ENCODE measurements at regions not wholly inside any gene's neighbourhood (a gene's known extent, or its start where the extent isn't known, plus 50 kb on each side); places are given as distances from the start of the nearest gene placed in this dataset.

- H3K4me3 ChIP-seq: no peak overlapping the region
- 85 to 90% methylated on average over 1 of the region's 1 CpG for WGBS, 2 donors
- H3K4me1 ChIP-seq: no peaks in the 10 kb centered on the region
- H3K9me3 ChIP-seq: no peaks in the 10 kb centered on the region
- no peak for ATAC-seq
- no peak for DNase-seq
- intact Hi-C loops (cut with DNase I): no loop called here
- no peak overlapping the region for H3K27ac ChIP-seq
- no peak for TF ChIP-seq CTCF (IDR thresholded peaks at IDR 0.05)
- H3K27me3 ChIP-seq: no peaks in the 10 kb centered on the region
- no peaks in the 10 kb centered on the region for H3K36me3 ChIP-seq
- FAIRE-seq: no peak
Observed at GRCh38 chr9:115286411-115286810, 168.5 kb upstream of the TNC start.

- TF ChIP-seq CTCF (IDR thresholded peaks at IDR 0.05): no peak
- H3K4me1 ChIP-seq: peaks cover 0 to 5% (median 0%) of the 10 kb centered on the region in 3 donors
- WGBS, 2 donors: 81 to 95% methylated on average over 1 of the region's 1 CpG
- H3K27ac ChIP-seq: no peak overlapping the region
- H3K36me3 ChIP-seq: no peaks in the 10 kb centered on the region
- DNase-seq: no peak
- no peak for FAIRE-seq
- H3K27me3 ChIP-seq: no peaks in the 10 kb centered on the region
- intact Hi-C loops (cut with DNase I): no loop called here
- no peak for ATAC-seq
- no peaks in the 10 kb centered on the region for H3K9me3 ChIP-seq
- H3K4me3 ChIP-seq: no peak overlapping the region
Observed at GRCh38 chr9:115289757-115290208, 171.8 kb upstream of the TNC start.

DNA sequence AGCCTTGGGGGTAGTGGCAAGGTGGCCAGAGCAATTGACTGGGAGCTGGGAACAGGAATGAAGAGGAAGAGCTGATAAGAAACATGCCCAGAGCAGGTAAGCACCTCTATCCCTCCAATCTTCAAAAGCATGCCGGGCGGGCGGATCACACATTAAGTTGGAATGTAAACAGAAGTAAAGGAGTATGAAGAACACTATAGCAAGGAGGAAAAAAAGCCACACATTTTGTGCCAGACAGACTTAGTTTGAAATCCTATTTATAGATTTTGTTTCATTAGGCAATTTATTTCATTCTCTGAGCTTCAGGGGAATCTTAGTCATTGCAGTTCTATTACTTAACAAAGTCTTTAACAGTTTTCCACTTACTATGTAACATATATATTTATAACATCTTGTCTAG is 173.9 kb upstream of the TNC start:
- peak in 2 of 4 donors; percentile 22 to 23 for ATAC-seq
- WGBS, 2 donors: 21 to 51% methylated on average over 3 of the region's 3 CpGs
- Histone ChIP-seq H3K36me3 (no peaks in the 10 kb centered on the region), H3K4me1 (peaks cover 0 to 5% (median 0%) of the 10 kb centered on the region in 3 donors), H3K27me3 (no peaks in the 10 kb centered on the region), H3K27ac (no peak overlapping the region), H3K4me3 (no peak overlapping the region), H3K9me3 (no peaks in the 10 kb centered on the region)
- intact Hi-C loops (cut with DNase I): no loop called here
- no peak for TF ChIP-seq CTCF (IDR thresholded peaks at IDR 0.05)
- no peak for FAIRE-seq
- DNase-seq: no peak

DNA sequence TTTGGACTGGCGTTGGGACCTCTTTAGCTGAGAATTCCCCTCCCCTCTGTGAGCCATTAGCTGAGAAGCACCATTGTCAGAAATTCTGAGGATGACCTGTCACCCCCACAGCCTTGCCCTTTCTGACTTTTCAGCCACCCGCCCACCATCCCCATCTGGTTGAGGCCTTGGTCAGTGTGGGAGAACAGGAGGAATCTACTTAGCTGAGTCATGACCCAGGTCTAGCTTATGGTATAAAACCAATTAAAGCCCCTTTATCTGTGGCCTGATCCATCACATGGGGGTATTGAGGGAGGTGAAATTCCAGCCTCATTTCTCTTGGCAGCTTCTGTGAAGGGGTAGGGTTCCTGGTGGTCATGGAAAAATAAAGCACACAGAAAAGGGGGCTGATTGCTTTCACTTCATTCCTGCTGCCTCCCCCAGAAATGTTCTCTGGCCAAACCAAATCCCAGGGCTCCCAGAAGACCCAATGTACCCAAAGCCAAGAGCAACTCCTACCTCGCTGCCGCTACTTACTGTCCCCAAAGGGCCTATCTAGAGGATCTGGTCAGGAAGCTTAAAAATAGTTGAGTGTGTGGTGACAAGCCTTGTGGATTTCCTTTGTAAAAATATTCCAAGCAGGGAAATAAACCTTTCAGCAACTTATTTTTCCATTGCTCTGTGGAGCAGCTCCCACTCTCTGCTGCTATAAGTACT is 174.8 kb upstream of the TNC start:
- ATAC-seq (peak in 1 of 4 donors; percentile 43), DNase-seq (no peak), FAIRE-seq (no peak)
- no peaks in the 10 kb centered on the region for H3K27me3 ChIP-seq
- no peak for TF ChIP-seq CTCF (IDR thresholded peaks at IDR 0.05)
- WGBS, 2 donors: 52 to 61% methylated on average over 4 of the region's 4 CpGs
- H3K4me3 ChIP-seq: no peak overlapping the region
- H3K9me3 ChIP-seq: no peaks in the 10 kb centered on the region
- peaks cover 0 to 5% (median 0%) of the 10 kb centered on the region in 3 donors for H3K4me1 ChIP-seq
- intact Hi-C loops (cut with DNase I): no loop called here
- H3K36me3 ChIP-seq: no peaks in the 10 kb centered on the region
- no peak overlapping the region for H3K27ac ChIP-seq

GRCh38 chr9:115295734-115296133 is 177.8 kb upstream of the TNC start:
- Histone ChIP-seq H3K4me1 (peaks cover 0 to 5% (median 0%) of the 10 kb centered on the region in 3 donors), H3K36me3 (no peaks in the 10 kb centered on the region), H3K4me3 (no peak overlapping the region), H3K27me3 (no peaks in the 10 kb centered on the region), H3K27ac (no peak overlapping the region), H3K9me3 (no peaks in the 10 kb centered on the region)
- TF ChIP-seq CTCF (IDR thresholded peaks at IDR 0.05): no peak
- no peak for DNase-seq
- no peak for FAIRE-seq
- intact Hi-C loops (cut with DNase I): no loop called here
- WGBS, 2 donors: 44 to 65% methylated on average over 2 of the region's 2 CpGs
- no peak for ATAC-seq
